Stimulated activated CD4-positive, alpha-beta T cell treated with anti-CD3 and anti-CD28 coated beads, Interleukin-15, amount 100 ng/mL, for 1 hour (primary cell): ENCODE measurements at regions not wholly inside any gene's neighbourhood (a gene's known extent, or its start where the extent isn't known, plus 50 kb on each side); places are given as distances from the start of the nearest gene placed in this dataset.
"Not testable (repeated sequence)": the region's sequence is repeated elsewhere in the genome, so short reads cannot be mapped to it uniquely, and the experiment has no call there.

ENCODE experiments used
- DNase-seq, 2 donors: peaks; one replicate each; pipeline ENCODE4 v3.0.0-alpha.2; 2020; ENCODE audit warnings: low read depth in 1 of 2, low spot score in 1 of 2

DNA sequence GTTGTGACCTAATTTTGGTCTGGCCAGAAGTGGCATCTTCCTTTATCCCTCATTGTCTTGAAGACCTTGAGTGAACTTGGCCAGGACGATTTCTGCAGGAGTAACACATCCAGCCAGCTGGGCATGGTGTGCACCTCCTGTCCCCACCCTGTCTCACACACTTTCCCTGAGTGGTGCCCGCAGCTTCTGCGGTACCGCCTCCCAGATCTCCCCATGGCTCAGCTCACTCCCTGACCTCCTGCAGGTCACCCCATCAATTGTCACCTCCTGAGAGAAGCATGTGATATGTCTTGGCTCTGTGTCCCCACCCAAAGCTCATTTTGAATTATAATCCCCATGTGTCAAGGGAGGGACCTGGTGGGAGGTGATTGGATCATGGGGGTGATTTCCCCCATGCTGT, 50.2 kb upstream of the TP53I11 start:
- no peak for DNase-seq

DNA sequence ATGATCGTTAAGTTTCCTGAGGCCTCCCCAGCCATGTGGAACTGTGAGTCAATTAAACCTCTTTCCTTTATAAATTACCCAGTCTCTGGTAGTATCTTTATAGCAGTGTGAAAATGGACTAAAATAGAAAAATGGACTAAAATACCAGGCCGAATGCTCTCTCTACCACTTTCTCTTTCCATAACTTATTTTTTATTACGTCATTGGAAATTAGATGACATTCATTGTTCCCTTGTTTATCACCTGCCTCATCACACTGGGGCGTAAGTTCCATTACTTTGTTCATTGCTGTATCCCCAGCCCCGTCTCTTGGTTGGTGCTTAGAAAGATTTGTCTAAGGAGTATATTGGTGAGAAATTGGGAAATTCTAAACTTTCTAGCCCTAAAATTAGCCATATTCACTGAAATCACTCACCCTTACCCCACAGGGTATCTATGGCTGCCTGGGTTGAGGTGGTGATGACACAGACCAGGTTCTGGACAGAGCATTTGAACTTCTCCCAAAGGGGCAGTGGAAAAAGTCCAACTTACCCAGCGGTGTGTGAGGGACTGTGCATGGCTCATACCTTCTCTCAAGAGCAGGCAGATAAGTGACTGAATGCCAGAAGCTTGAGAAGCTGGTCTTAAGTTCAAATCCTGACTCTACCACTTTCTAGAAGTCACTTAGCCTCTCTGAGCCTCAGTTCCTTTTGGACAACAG, 50.9 kb upstream of the TP53I11 start:
- DNase-seq: no peak

DNA sequence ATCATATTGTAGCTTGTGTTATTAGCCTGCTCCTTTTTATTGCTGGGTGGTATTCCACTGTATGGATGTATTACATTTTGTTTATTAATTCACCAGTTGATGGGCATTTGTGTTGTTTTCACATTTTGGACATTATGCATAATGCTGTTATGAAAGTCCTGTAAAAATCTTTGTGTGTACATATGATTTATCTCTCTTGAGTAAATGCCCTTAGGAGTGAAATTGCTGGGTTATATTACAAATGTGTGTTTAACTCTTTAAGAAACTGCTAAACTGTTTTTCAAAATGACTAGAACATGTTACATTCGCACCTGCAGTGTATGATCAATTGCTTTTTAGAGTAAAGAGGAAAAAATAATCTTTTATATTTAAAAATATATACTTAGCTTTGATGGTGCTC, 54.4 kb upstream of the TP53I11 start:
- no peak for DNase-seq

DNA sequence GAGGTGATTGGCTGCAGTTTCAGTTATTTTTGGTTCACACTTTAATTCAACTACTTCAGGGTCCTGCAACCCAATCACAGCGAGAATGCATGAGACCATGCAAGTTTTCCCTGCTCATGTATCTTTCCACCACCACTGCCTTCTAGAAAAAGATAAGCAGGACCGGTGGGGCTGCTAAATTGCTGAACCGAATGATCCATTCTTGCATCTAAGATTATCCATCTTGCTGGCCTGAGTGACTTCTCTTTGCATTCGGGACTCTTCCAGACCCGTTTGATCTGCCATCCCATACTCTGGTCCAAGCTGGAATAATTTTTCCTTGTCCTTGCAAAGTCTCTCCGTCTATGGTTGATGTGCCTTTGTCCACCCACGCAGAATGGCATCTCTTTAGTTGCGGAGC, 56.3 kb upstream of the TP53I11 start:
- no peak for DNase-seq

DNA sequence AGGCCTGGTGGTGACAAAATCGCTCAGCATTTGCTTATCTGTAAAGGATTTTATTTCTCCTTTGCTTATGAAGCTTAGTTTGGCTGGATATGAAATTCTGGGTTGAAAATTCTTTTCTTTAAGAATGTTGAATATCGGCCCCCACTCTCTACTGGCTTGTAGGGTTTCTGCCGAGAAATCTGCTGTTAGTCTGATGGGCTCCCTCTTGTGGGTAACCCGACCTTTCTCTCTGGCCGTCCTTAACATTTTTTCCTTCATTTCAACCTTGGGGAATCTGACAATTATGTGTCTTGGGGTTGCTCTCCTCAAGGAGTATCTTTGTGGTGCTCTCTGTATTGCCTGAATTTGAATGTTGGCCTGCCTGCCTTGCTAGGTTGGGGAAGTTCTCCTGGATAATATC, 65.3 kb upstream of the TP53I11 start:
- not testable (repeated sequence) for DNase-seq

DNA sequence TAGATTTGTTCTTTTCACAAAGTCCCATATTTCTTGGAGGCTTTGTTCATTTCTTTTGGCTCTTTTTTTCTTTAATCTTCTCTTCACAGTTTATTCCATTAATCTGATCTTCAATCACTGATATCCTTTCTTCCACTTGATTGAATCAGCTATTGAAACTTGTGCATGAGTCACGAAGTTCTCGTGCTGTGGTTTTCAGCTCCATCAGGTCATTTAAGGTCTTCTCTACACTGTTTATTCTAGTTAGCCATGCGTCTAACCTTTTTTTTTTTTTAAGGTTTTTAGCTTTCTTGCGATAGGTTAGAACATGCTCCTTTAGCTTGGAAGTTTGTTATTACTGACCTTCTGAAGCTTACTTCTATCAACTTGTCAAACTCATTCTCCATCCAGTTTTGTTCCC, 65.8 kb upstream of the TP53I11 start:
- not testable (repeated sequence) for DNase-seq

DNA sequence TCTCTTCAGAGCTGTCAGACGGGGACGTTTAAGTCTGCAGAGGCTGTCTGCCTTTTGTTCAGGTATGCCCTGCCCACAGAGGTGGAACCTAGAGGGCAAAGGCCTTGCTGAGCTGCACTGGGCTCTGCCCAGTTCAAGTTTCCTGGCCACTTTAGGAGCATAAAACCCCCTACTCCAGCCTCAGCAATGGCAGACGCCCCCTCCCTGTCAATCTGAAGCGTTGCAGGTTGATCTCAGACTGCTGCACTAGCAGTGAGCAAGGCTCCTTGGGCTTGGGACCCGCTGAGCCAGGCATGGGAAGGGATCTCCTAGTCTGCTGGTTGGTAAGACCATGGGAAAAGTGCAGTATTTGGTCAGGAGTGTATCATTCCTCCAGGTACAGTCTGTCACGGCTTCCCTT, 66.6 kb upstream of the TP53I11 start:
- DNase-seq: no peak

DNA sequence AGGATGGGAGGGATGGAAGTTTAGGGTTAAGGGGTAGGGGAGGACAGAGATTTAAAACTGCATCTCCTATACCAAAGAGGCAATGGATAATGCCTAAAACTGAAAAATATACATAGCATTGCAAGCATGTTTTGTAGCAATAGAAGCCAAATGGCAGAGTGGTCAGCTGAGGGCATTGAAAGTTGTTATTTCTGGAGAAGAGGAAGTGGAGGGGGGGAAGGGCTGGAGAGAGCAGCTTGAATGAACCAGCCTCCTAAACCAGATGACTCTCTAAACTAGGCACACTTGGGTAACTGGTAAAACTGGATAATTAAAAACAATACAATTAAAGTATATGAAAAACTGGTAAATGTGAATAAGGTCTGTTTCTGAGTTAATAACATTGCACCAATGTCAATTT, 70.3 kb upstream of the TP53I11 start:
- DNase-seq: no peak

DNA sequence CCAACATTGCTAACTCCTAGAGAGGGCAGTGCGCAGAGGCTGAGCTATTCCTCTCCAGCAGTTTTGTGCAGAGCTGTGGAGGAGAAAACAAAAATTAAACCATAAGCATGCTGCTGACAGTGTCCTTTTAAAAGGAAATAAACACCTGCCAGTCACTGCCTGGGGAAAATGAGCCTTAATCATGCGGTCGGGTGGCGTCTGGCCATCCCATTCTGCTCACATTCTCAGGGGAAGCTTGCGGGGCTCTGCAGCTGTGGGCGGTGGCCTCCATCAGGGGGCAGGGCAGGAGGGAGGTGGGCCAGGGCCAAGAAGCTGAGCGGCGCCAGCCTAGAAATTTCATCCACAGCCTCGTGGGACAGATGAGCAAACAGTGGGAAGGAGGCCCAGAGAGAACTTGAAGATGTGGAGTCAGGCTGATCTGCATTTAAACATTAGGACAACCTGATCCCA, 71.0 kb upstream of the TP53I11 start:
- no peak for DNase-seq

DNA sequence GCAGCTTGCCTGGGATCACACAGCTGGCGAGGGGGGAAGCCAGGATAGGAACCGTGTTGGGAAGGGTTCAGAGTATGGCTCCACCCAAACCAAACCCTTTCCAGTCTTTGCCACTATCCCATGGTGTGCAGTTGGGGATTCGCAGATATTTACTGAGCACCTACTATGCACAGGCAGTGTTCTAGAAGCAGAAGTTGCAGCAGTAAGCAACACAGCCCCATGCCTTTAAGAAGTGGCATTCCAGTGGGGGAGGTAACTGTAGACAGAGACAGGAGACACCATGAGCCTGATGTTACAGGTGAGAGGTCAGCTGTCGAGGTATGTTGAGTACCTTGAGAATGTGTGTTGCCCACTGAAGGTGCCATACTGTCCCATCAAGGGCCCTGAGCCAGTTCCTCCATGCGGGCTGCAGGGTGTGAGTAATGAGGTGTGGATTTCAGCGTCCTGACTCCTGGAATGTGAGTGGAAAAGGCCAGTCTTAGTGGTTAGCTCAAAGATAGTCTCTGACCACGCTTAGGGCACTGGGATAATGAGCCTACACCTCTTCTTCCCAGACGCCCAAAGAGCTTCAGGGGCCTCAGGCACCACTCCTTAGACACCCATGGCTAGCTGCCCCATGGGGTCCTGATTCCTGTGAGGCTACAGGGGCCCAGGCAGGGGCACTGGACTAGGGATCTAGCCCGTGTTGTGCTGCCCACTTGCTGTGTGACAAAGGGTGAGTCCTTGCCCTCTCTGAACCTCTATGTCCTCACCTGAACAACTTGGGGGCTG, 71.8 kb upstream of the TP53I11 start:
- no peak for DNase-seq

DNA sequence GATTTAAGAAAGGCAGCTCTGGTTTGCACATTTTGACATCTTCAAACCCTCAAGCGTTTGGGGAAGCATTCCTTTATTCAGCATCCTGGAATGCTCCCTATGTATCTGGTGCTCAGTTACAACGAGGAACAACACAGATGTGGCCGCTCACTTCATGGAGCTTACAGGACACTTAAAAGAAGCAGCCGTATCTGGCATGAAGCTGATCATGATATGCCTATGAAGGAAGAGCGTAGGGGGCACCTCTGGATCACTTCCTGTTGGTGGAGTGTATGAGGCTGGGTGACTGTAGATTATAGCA, 72.3 kb upstream of the TP53I11 start:
- no peak for DNase-seq

DNA sequence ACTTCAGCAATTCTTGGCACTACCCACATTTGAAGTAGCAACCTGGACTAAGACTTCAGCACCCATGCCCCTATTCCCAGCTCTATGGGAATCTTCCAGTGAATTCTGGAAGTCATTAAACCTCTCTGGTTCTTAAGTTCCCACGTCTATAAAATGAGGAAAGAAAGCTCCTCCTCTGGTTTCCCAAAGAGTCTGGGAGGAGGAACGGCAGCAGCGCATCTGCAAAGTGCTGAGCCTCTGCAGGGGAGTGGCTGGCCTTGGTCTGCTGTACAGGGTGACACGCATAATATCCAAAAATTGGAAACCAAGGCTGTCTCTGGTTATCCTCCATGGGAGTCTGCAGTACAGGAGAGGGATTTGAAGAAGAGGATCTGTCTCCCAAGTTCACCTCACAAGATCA, 73.6 kb upstream of the TP53I11 start:
- DNase-seq: no peak

DNA sequence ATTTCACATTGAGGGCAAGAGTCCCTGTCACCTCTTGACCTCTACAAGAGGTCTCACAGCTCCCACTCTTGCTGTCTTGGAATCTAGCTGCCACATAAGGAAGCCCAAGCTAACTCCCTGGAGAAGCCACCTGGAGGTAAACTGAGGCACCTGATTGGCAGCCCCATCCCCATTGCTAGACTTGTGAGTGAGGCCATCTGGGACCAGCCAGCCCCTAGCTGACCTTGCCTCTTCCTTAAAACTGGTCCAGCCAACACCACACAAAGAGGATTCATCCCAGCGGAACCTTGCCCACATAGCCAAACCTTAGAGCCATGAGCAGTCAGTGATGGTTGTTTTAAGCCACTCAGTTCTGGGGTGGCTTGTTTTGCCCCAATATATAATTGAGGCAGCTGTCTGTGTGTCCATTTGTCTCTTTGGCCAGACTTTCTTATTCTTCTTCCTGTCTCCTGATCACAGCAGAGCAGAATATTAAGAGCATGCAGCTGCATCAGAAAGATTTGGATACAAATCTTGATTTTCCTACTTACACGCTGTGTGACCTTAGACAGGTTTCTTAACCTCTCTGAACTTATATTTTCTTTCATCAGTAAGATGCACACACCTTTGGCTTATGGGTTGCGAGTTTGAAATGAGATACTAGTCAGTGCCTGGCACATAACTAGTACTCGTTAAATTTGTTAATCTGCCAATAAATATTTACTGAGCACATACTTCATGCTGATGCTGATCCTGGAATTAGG, 74.3 kb upstream of the TP53I11 start:
- DNase-seq: no peak

DNA sequence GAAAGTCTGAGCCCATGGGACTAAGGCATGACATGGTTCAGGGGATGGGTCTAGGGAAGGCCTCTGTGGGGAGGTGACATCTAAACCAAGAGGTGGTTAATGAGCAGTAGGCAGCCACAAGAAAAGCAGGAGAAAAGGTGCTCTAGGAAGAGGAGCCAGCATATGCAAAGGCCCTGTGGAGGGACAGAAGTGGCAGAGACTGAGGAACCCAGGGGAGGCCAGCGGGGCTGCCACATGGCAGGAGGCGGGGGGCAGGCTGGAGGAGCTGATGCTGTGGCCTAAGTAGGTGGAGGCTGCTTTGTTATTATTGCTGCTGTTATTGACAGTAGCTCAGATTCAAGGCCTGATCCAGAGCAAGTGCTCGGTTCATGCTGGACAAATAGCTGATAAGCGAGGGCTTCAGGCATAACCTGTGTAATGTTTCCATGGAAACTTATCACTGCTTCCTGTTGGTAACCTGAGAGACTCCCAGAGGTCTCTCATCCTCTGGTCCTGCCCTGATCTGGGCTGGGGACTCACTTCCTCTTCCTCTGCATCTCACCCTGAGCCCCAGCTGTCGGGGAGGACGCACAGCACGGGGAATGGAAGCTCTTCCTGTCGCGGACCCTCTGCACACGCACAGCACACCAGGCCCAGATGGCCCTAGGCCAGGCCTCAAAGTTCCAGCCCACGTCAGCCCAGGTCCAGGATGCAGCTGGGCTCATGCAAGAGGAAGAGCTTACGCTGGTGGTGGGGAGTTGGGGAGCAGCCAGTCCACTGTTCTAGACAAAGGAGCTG, 75.2 kb upstream of the TP53I11 start:
- no peak for DNase-seq

DNA sequence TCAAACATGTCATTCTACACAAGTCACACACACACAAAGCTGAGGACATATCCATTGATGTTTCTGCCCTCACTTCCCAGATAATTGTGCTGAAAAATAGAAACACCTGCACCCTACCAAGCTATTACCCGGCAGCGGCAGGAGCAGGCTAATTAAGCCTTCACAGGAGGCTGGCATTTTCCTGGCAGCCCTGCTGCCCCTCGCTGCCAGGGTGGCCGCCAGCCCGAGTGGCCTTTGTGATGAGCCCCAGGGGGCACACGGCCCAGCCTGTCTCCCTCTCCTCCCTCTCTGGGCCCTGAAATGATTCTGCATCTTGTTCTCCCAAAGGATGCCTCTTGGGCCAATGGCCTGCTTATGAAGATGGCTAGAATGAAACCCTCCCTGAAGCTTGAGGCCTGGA, 76.2 kb upstream of the TP53I11 start:
- DNase-seq: no peak

DNA sequence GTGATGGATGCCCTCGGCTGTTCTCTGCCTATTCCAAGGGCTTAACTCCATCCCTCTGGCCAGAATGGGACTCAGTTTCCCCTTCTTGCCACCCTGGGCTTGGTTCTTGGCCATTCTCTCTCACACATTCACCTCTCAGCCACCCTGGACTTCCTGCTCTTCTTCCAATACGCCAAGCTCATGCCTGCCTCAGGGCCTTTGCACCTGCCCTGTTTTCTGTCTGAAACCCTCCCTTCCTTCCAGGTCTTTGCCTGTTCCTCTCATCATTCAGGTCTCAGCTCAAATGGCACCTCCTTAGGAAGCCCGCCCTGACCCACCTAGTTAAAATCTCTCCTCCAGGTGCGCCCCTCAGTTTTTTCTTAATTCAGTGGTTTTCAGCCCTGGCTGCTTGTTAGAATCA, 76.6 kb upstream of the TP53I11 start:
- no peak for DNase-seq

DNA sequence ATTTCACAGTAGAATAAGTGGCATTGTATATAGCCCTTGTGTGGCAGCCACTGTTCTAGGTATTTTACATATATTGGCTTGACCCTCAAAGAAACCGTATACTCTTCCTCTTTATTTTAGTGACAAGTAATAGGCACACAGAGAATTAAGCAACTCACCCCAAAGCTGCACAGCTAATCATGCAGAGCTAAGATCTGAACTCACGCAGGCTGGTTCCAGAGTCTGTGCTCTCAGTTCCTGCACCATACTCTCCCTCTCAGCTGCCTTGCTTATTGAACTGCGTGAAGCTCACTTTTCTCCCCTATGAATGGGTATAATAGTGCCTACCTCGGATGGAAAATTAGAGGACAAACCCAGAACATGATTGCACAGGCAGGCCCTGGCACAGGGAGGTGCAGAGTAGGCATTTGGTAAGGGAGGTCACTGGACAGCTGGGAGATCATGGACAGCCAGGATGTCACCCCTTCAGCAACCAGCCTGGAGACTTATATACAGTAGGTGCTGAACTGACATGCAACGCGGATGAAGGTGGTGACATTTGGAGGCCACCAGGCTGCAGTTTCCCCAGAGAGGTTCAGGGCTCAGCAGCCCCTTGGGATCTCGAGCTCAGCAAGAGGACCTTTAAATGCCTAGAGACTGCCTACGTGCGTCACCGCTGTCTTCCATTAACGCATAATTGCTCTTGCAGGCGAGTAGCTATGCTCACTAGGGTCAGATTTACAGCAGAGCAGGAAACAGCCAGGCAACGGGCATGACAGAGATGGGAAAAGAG, 78.4 kb upstream of the TP53I11 start:
- DNase-seq: no peak

DNA sequence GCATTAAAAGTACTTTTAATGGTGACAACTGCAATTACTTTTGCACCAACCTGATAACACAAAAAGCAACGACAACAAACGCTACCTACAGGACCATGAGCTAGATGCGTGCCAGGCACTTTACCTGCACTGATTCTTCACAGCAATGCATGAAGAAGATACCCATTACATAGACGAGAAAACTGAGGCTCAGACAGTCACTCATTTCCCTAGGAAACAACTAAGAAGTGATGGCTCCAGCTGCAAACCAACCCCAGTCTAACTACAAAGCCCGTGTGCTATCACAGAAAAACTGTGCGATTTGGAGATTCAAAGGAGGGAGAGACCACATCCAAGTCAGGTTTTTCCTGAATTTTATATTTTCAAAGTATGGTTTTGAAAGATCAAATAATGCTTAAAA, 80.1 kb upstream of the TP53I11 start:
- no peak for DNase-seq

DNA sequence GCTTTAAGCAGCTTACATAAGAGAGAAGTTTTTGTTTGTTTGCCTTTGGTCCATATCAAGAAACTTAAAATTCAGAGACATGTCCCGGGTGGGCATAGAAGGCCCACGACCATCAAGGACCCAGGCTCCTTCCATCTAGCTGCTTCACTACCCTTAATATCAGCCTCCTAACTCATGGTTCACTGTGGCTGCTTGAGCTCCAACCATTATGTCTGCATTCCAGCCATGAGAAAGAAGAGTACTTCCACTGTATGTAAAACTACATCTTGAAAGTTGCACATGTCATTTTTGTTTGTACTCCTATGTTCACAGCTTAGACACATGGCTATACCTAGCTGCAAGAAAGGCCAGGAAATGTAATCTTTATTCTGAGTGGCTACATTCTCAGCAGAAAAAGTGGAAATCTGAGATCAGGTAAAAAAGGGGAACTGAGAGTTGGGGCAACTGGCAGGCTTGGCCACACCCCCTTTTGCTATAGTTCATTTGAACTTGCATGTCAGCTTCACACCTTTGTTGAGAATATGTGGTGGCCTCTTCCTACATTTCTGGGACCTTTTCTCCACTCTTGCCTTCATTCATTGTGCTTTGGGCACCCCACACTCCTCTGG, 81.3 kb upstream of the TP53I11 start:
- no peak for DNase-seq

DNA sequence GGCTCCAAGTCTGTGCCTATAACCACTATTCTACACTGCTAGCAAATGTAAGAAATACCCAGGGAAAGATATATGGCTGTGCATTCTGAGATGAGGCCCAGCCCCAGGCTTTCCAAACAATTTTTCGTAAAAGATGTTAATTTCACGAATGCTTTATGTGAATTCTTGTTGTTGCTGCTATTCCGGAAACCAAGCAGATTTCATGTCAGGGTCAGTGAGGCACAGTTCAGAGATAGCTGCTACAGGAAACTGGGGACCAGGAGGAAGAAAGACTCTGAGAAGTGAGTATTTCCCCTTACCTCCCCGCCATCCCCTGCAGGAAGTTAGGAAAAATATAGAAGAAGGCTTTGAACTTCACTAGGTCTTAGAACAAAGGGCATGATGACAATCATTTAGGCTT, 84.7 kb upstream of the TP53I11 start:
- no peak for DNase-seq
